GM19043 (cell line): ENCODE measurements at regions not wholly inside any gene's neighbourhood (a gene's known extent, or its start where the extent isn't known, plus 50 kb on each side); places are given as distances from the start of the nearest gene placed in this dataset.
"Not testable (repeated sequence)": the region's sequence is repeated elsewhere in the genome, so short reads cannot be mapped to it uniquely, and the experiment has no call there.

ENCODE experiments used
- ATAC-seq: cut with Tn5 transposase; IDR thresholded peaks from one replicate; pipeline ENCODE4 v1.9.1; 2021; ENCODE audit warnings: low read depth; ENCODE audit not compliant: unreplicated experiment

- no peak for ATAC-seq
These were observed 123.9 kb upstream of the FOXN3 start for GRCh38 chr14:89540830-89541470.

- ATAC-seq: no peak
These were observed 123.2 kb upstream of the FOXN3 start for GRCh38 chr14:89540009-89540829.

GRCh38 chr14:89537911-89538310 is 120.9 kb upstream of the FOXN3 start:
- no peak for ATAC-seq

GRCh38 chr14:89534902-89535685 is 118.1 kb upstream of the FOXN3 start:
- no peak for ATAC-seq

GRCh38 chr14:89533766-89534165 is 116.7 kb upstream of the FOXN3 start:
- no peak for ATAC-seq

- no peak for ATAC-seq
These were observed 116.1 kb upstream of the FOXN3 start for GRCh38 chr14:89533136-89533535.

- ATAC-seq: no peak
These were observed 114.8 kb upstream of the FOXN3 start for GRCh38 chr14:89531661-89532335.

GRCh38 chr14:89524990-89525667 is 108.1 kb upstream of the FOXN3 start:
- no peak for ATAC-seq

GRCh38 chr14:89524412-89524811 is 107.4 kb upstream of the FOXN3 start:
- ATAC-seq: no peak

GRCh38 chr14:89521988-89522387 is 105.0 kb upstream of the FOXN3 start:
- no peak for ATAC-seq

- ATAC-seq: no peak
These were observed 102.0 kb upstream of the FOXN3 start for GRCh38 chr14:89519040-89519439.

- ATAC-seq: no peak
These were observed 99.1 kb upstream of the FOXN3 start for GRCh38 chr14:89516173-89516572.

- ATAC-seq: no peak
These were observed 97.6 kb upstream of the FOXN3 start for GRCh38 chr14:89514601-89515000.

GRCh38 chr14:89509891-89510290 is 92.9 kb upstream of the FOXN3 start:
- ATAC-seq: no peak

- ATAC-seq: no peak
These were observed 91.8 kb upstream of the FOXN3 start for GRCh38 chr14:89508863-89509262.

- no peak for ATAC-seq
These were observed 91.0 kb upstream of the FOXN3 start for GRCh38 chr14:89507926-89508460.

- ATAC-seq: no peak
These were observed 90.5 kb upstream of the FOXN3 start for GRCh38 chr14:89507521-89507920.

- not testable (repeated sequence) for ATAC-seq
These were observed 89.9 kb upstream of the FOXN3 start for GRCh38 chr14:89506891-89507452.

- peak; percentile 73 for ATAC-seq
These were observed 87.7 kb upstream of the FOXN3 start for GRCh38 chr14:89504602-89505313.
